Esophagus muscularis mucosa (tissue), 4 donors: ENCODE measurements at regions not wholly inside any gene's neighbourhood (a gene's known extent, or its start where the extent isn't known, plus 50 kb on each side); places are given as distances from the start of the nearest gene placed in this dataset.

Experiments used
- DNase-seq: peaks from one replicate; pipeline ENCODE4 v3.0.0-alpha.2; 2017; ENCODE audit errors: extremely low spot score
- H3K27ac ChIP-seq, 4 donors: fragments of 200-600 bp; sonication (generic); replicated peaks in 1 of 4; 1 replicate in 3 of 4; 2 replicates in 1 of 4; pipeline ENCODE4 v1.5.1; 2016 to 2019; ENCODE audit warnings: mild to moderate bottlenecking in 1 of 4
- H3K27me3 ChIP-seq, 4 donors: fragments of 200-600 bp; sonication (generic); one replicate each; pipeline versions ENCODE4 v1.5.1 to v1.6.0; 2016 to 2019
- H3K36me3 ChIP-seq, 4 donors: fragments of 200-600 bp; sonication (generic); one replicate each; pipeline ENCODE4 v1.5.1; 2016 to 2019
- H3K4me1 ChIP-seq, 4 donors: fragments of 200-600 bp; sonication (generic); one replicate each; pipeline ENCODE4 v1.5.1; 2016 to 2019
- H3K4me3 ChIP-seq, 4 donors: fragments of 200-600 bp; sonication (generic); 1 replicate in 2 of 4; 2 replicates in 2 of 4; pipeline ENCODE4 v1.5.1; 2016 to 2019; ENCODE audit warnings: mild to moderate bottlenecking in 4 of 4, moderate library complexity in 1 of 4
- H3K9me3 ChIP-seq, 4 donors: fragments of 200-600 bp; sonication (generic); 1 replicate in 3 of 4; 2 replicates in 1 of 4; pipeline ENCODE4 v1.5.1; 2016 to 2019
- CTCF ChIP-seq, 3 experiments: fragments of 200-600 bp in 2 of 3; fragments of 450-650 bp in 1 of 3; sonication (generic) in 2 of 3; IDR thresholded peaks; one replicate each; pipeline ENCODE4 v1.5.1; 2017 to 2019; ENCODE audit warnings: antibody characterized with exemption in 3 of 3, mild to moderate bottlenecking in 2 of 3, moderate library complexity in 1 of 3
- EP300 ChIP-seq: sonication (generic); formaldehyde crosslinking; IDR thresholded peaks from one replicate; pipeline ENCODE4 v1.6.1; 2017; ENCODE audit warnings: antibody characterized with exemption
- POLR2A ChIP-seq: fragments of 450-650 bp; IDR thresholded peaks from one replicate; pipeline ENCODE4 v1.6.1; 2017; ENCODE audit warnings: antibody characterized with exemption, moderate library complexity, mild to moderate bottlenecking, low read depth
- POLR2AphosphoS5 ChIP-seq, 2 donors: sonication (generic); formaldehyde crosslinking; IDR thresholded peaks; one replicate each; pipeline ENCODE4 v1.6.1; 2017; ENCODE audit warnings: antibody characterized with exemption in 2 of 2
- WGBS: methylation state at CpG from one replicate; pipeline ENCODE4 v1.1.5; 2018; 5-methylcytosine and 5-hydroxymethylcytosine counted together
- intact Hi-C: fragments of 100-400 bp; cut with DNase I; formaldehyde crosslinking; loops from one replicate; pipeline ENCODE4 v1.15.1; 2023

- no peaks in the 10 kb centered on the region for H3K36me3 ChIP-seq
- peaks cover 31 to 60% (median 55%) of the 10 kb centered on the region in 4 donors for H3K4me1 ChIP-seq
- H3K9me3 ChIP-seq, result no peaks in the 10 kb centered on the region
- no peak for DNase-seq
- TF ChIP-seq POLR2A (no peak), POLR2AphosphoS5 (IDR thresholded peaks at IDR 0.05) (no peak), CTCF (IDR thresholded peaks at IDR 0.05) (no peak), EP300 (no peak)
- H3K27ac ChIP-seq, result no peak overlapping the region
- H3K27me3 ChIP-seq, result peaks cover 0 to 65% (median 13%) of the 10 kb centered on the region in 4 donors
- H3K4me3 ChIP-seq, result peak overlapping the region; percentile 50 to 66 (median 58)
- WGBS, result 22% methylated on average over 23 of the region's 28 CpGs
- intact Hi-C loops, result loop anchor here (5.0 kb wide), 2 partner anchors 123 to 533 kb away; partner anchors contain the start of gene TMEM161B
Observed at GRCh38 chr5:88144219-88145001, 124.2 kb downstream of the TMEM161B start.

- H3K36me3 ChIP-seq, result no peaks in the 10 kb centered on the region
- H3K27ac ChIP-seq, result no peak overlapping the region
- H3K4me1 ChIP-seq, result peaks cover 31 to 60% (median 55%) of the 10 kb centered on the region in 4 donors
- no peak for DNase-seq
- WGBS, result 26% methylated on average over 9 of the region's 10 CpGs
- peaks cover 0 to 71% (median 13%) of the 10 kb centered on the region in 4 donors for H3K27me3 ChIP-seq
- intact Hi-C loops, result loop anchor here (5.0 kb wide), 2 partner anchors 124 to 534 kb away; partner anchors contain the start of gene TMEM161B
- no peaks in the 10 kb centered on the region for H3K9me3 ChIP-seq
- peak overlapping the region; percentile 50 to 66 (median 58) for H3K4me3 ChIP-seq
- TF ChIP-seq POLR2A (no peak), POLR2AphosphoS5 (IDR thresholded peaks at IDR 0.05) (peak in 1 of 2 donors; percentile 1)
Observed at GRCh38 chr5:88143693-88144218, 124.9 kb downstream of the TMEM161B start.

GRCh38 chr5:88142886-88143692 lies 125.6 kb downstream of the TMEM161B start:
- WGBS, result 5% methylated on average over 20 of the region's 20 CpGs
- peak overlapping the region; percentile 50 to 66 (median 58) for H3K4me3 ChIP-seq
- H3K27ac ChIP-seq, result peak overlapping the region in 3 of 4 donors; percentile 33 to 46 (median 34)
- peaks cover 0 to 78% (median 13%) of the 10 kb centered on the region in 4 donors for H3K27me3 ChIP-seq
- intact Hi-C loops, result loop anchor here (5.0 kb wide), 2 partner anchors 124 to 534 kb away; partner anchors contain the start of gene TMEM161B
- TF ChIP-seq POLR2AphosphoS5 (IDR thresholded peaks at IDR 0.05), result peak; percentile 5 to 52
- TF ChIP-seq EP300, result no peak
- H3K36me3 ChIP-seq, result no peaks in the 10 kb centered on the region
- peaks cover 31 to 60% (median 55%) of the 10 kb centered on the region in 4 donors for H3K4me1 ChIP-seq
- H3K9me3 ChIP-seq, result no peaks in the 10 kb centered on the region
- no peak for DNase-seq

- H3K27me3 ChIP-seq, result peaks cover 0 to 82% (median 13%) of the 10 kb centered on the region in 4 donors
- 9% methylated on average over 2 of the region's 2 CpGs for WGBS
- H3K4me3 ChIP-seq, result peak overlapping the region; percentile 50 to 66 (median 58)
- no peak for DNase-seq
- peak overlapping the region in 3 of 4 donors; percentile 21 to 34 (median 33) for H3K27ac ChIP-seq
- no peak for TF ChIP-seq EP300
- TF ChIP-seq POLR2A, result no peak
- H3K4me1 ChIP-seq, result peaks cover 31 to 60% (median 55%) of the 10 kb centered on the region in 4 donors
- intact Hi-C loops, result loop anchor here (5.0 kb wide), 2 partner anchors 125 to 535 kb away; partner anchors contain the start of gene TMEM161B
- no peaks in the 10 kb centered on the region for H3K36me3 ChIP-seq
- H3K9me3 ChIP-seq, result no peaks in the 10 kb centered on the region
Observed at GRCh38 chr5:88142636-88142885, 126.1 kb downstream of the TMEM161B start.

GRCh38 chr5:88140856-88141752 lies 127.5 kb downstream of the TMEM161B start:
- no peaks in the 10 kb centered on the region for H3K36me3 ChIP-seq
- no peaks in the 10 kb centered on the region for H3K9me3 ChIP-seq
- peaks cover 0 to 83% (median 13%) of the 10 kb centered on the region in 4 donors for H3K27me3 ChIP-seq
- H3K4me1 ChIP-seq, result peaks cover 31 to 60% (median 54%) of the 10 kb centered on the region in 4 donors
- peak overlapping the region in 3 of 4 donors; percentile 47 to 61 (median 54) for H3K27ac ChIP-seq
- intact Hi-C loops, result loop anchor here (5.0 kb wide), 2 partner anchors 126 to 536 kb away; partner anchors contain the start of gene TMEM161B
- WGBS, result under 1% methylated on average over 41 of the region's 49 CpGs
- no peak for TF ChIP-seq POLR2A
- peak; percentile 54 to 86 (median 73) for TF ChIP-seq CTCF (IDR thresholded peaks at IDR 0.05)
- TF ChIP-seq POLR2AphosphoS5 (IDR thresholded peaks at IDR 0.05), result peak; percentile 52 to 68
- DNase-seq, result peak; percentile 99
- H3K4me3 ChIP-seq, result peak overlapping the region; percentile 50 to 66 (median 58)
